ENCODE measurements at regions not wholly inside any gene's neighbourhood (a gene's known extent, or its start where the extent isn't known, plus 50 kb on each side); places are given as distances from the start of the nearest gene placed in this dataset.

DNA sequence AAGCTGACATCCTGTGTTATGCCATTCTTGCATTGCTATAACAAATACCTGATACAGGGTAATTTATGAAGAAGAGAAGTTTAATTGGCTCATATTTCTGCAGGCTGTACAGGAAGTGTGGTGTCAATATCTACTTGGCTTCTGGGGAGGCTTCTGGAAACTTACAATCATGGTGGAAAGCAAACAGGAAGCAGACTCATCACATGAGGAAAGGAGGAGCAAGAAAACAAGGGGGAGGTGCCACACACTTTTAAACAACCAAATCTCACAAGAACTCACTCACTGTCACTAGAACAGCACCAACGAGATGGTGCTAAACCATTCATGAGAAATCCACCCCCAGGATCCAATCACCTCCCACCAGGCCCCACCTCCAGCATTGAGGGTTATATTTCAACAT lies 143.1 kb upstream of the GGTLC1 start:
- H3K27me3 Mint-ChIP-seq = no peaks in the 10 kb centered on the region
- DNase-seq = peak in 1 of 14 experiments; percentile 33
- H3K36me3 Mint-ChIP-seq (ENCODE audit: low read depth) = no peaks in the 10 kb centered on the region
- H3K9me3 ChIP-seq (ENCODE audit: control insufficient read depth in 1 of 2, insufficient read depth in 1 of 2, low read length in 2 of 2) = no peaks in the 10 kb centered on the region
- intact Hi-C loops (cut with DNase I, micrococcal nuclease) = no loop called here
- H3K4me3 Mint-ChIP-seq = no peak overlapping the region
- no peak for TF ChIP-seq CTCF (IDR thresholded peaks at IDR 0.05)
- H3K9me3 Mint-ChIP-seq = peaks cover 2% of the 10 kb centered on the region
- H3K27ac Mint-ChIP-seq = no peak overlapping the region
- POLR2A ChIA-PET = no interaction called here
- peaks cover 3% of the 10 kb centered on the region for H3K4me1 Mint-ChIP-seq (ENCODE audit: low read depth)
- CTCF ChIA-PET = no interaction called here
- no peak overlapping the region for H3K27ac ChIP-seq (ENCODE audit: low read depth in 1 of 2, low read length in 2 of 2)
- ATAC-seq (ENCODE audit: poor library complexity) = no peak
- no peaks in the 10 kb centered on the region for H3K4me1 ChIP-seq (ENCODE audit: insufficient read depth, low read length)
- H3K36me3 ChIP-seq (ENCODE audit: insufficient read depth, low read length) = no peaks in the 10 kb centered on the region
- H3K4me3 ChIP-seq (ENCODE audit: low read length) = no peak overlapping the region
- no peaks in the 10 kb centered on the region for H3K27me3 ChIP-seq (ENCODE audit: control insufficient read depth in 1 of 2, insufficient read depth in 2 of 2, low read length in 2 of 2)

GRCh38 chr20:24131281-24131680 lies 142.7 kb upstream of the GGTLC1 start:
- ChIA-PET POLR2A (no interaction called here), CTCF (no interaction called here)
- no peaks in the 10 kb centered on the region for H3K27me3 Mint-ChIP-seq
- peaks cover 2% of the 10 kb centered on the region for H3K9me3 Mint-ChIP-seq
- H3K36me3 Mint-ChIP-seq (ENCODE audit: low read depth) = no peaks in the 10 kb centered on the region
- no peak overlapping the region for H3K27ac ChIP-seq (ENCODE audit: low read depth in 1 of 2, low read length in 2 of 2)
- no peaks in the 10 kb centered on the region for H3K4me1 ChIP-seq (ENCODE audit: insufficient read depth, low read length)
- intact Hi-C loops (cut with DNase I, micrococcal nuclease) = no loop called here
- no peaks in the 10 kb centered on the region for H3K9me3 ChIP-seq (ENCODE audit: control insufficient read depth in 1 of 2, insufficient read depth in 1 of 2, low read length in 2 of 2)
- H3K27ac Mint-ChIP-seq = no peak overlapping the region
- no peak overlapping the region for H3K4me3 ChIP-seq (ENCODE audit: low read length)
- no peak for TF ChIP-seq CTCF (IDR thresholded peaks at IDR 0.05)
- no peak for ATAC-seq (ENCODE audit: poor library complexity)
- H3K27me3 ChIP-seq (ENCODE audit: control insufficient read depth in 1 of 2, insufficient read depth in 2 of 2, low read length in 2 of 2) = no peaks in the 10 kb centered on the region
- H3K4me3 Mint-ChIP-seq = no peak overlapping the region
- H3K36me3 ChIP-seq (ENCODE audit: insufficient read depth, low read length) = no peaks in the 10 kb centered on the region
- no peak for DNase-seq
- peaks cover 3% of the 10 kb centered on the region for H3K4me1 Mint-ChIP-seq (ENCODE audit: low read depth)

DNA sequence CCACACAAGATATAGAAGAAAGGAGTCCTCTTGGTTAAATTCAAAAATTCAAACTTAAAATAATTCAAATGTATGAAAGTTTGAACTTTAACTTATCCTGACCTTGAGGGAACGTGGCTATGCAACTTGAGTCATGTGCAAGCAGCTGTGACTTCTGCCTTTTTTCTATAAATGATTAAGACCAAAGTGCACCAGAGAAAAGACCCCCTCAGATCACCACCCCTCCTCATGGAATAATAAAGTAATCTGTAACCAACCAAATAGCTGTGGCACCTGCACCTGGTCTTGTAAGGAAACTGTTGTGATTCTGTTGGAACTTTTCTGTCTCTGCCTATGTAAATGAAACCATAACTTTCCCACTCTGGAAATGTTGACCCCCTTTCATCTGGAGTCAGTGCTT lies 141.1 kb upstream of the GGTLC1 start:
- peaks cover 3% of the 10 kb centered on the region for H3K4me1 Mint-ChIP-seq (ENCODE audit: low read depth)
- no peak for ATAC-seq (ENCODE audit: poor library complexity)
- Histone ChIP-seq H3K27ac (ENCODE audit: low read depth in 1 of 2, low read length in 2 of 2) (no peak overlapping the region), H3K36me3 (ENCODE audit: insufficient read depth, low read length) (no peaks in the 10 kb centered on the region), H3K4me3 (ENCODE audit: low read length) (no peak overlapping the region), H3K9me3 (ENCODE audit: control insufficient read depth in 1 of 2, insufficient read depth in 1 of 2, low read length in 2 of 2) (no peaks in the 10 kb centered on the region), H3K4me1 (ENCODE audit: insufficient read depth, low read length) (no peaks in the 10 kb centered on the region), H3K27me3 (ENCODE audit: control insufficient read depth in 1 of 2, insufficient read depth in 2 of 2, low read length in 2 of 2) (peaks cover 0 to 3% of the 10 kb centered on the region in 2 experiments)
- POLR2A ChIA-PET = no interaction called here
- no peaks in the 10 kb centered on the region for H3K36me3 Mint-ChIP-seq (ENCODE audit: low read depth)
- intact Hi-C loops (cut with DNase I, micrococcal nuclease) = loop anchor here in 1 of 2 experiments (10.0 kb wide), 1 partner anchor 65 kb away; no protein-coding TSS in a partner anchor
- no peak for TF ChIP-seq CTCF (IDR thresholded peaks at IDR 0.05)
- peaks cover 2% of the 10 kb centered on the region for H3K9me3 Mint-ChIP-seq
- DNase-seq = no peak
- no peaks in the 10 kb centered on the region for H3K27me3 Mint-ChIP-seq
- no peak overlapping the region for H3K4me3 Mint-ChIP-seq
- H3K27ac Mint-ChIP-seq = no peak overlapping the region
- CTCF ChIA-PET = no interaction called here

All from CD4-positive, alpha-beta T cell (primary cell).